Adipocyte (in vitro differentiated cells): ENCODE measurements at regions not wholly inside any gene's neighbourhood (a gene's known extent, or its start where the extent isn't known, plus 50 kb on each side); places are given as distances from the start of the nearest gene placed in this dataset.

Experiments
- DNase-seq: peaks from one replicate; pipeline ENCODE4 v3.0.0-alpha.2; 2015; ENCODE audit warnings: low read depth
- H3K27me3 ChIP-seq: replicated peaks from 2 replicates; pipeline ENCODE4 v1.7.0; 2013; ENCODE audit warnings: mild to moderate bottlenecking, low read length, moderate library complexity; ENCODE audit not compliant: control insufficient read depth, insufficient read depth
- H3K36me3 ChIP-seq: 2 replicates; pipeline ENCODE4 v1.7.0; 2013; ENCODE audit warnings: low read length, mild to moderate bottlenecking, moderate library complexity; ENCODE audit not compliant: control insufficient read depth, insufficient read depth, severe bottlenecking
- H3K4me1 ChIP-seq: 2 replicates; pipeline ENCODE4 v1.7.0; 2013; ENCODE audit warnings: mild to moderate bottlenecking, low read length, moderate library complexity; ENCODE audit not compliant: control insufficient read depth, insufficient read depth
- H3K4me3 ChIP-seq: 2 replicates; pipeline ENCODE4 v1.7.0; 2013; ENCODE audit warnings: mild to moderate bottlenecking, low read length, moderate library complexity
- H3K9ac ChIP-seq: 2 replicates; pipeline ENCODE4 v1.7.0; 2013; ENCODE audit warnings: mild to moderate bottlenecking, low read length, moderate library complexity
- H3K9me3 ChIP-seq: 2 replicates; pipeline ENCODE4 v1.7.0; 2013; ENCODE audit warnings: mild to moderate bottlenecking, low read length, moderate library complexity; ENCODE audit not compliant: control insufficient read depth

DNA sequence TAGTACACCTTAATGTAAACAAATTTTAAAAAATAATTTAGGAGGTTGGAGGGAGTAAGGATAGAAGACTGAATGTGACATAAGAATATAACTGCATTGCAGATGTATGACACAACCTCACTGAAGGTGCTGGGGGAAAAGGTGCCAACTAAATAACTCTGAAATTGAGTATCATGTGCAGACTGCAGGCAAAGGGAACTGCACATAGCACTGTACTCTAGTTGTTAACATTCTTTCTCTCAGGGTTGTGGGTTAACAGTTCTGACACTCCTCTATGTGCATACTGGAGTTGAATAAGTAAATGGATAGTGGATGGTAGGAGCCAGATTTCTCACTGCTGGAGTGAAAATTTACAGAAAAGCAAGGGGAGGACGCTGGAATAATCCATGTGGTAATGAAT is 451.9 kb upstream of the CDH4 start:
- peaks cover 4% of the 10 kb centered on the region for H3K4me1 ChIP-seq
- no peak for DNase-seq
- no peaks in the 10 kb centered on the region for H3K36me3 ChIP-seq
- H3K27me3 ChIP-seq: peaks cover 7% of the 10 kb centered on the region
- no peak overlapping the region for H3K9ac ChIP-seq
- H3K4me3 ChIP-seq: no peak overlapping the region
- H3K9me3 ChIP-seq: peaks cover 16% of the 10 kb centered on the region

DNA sequence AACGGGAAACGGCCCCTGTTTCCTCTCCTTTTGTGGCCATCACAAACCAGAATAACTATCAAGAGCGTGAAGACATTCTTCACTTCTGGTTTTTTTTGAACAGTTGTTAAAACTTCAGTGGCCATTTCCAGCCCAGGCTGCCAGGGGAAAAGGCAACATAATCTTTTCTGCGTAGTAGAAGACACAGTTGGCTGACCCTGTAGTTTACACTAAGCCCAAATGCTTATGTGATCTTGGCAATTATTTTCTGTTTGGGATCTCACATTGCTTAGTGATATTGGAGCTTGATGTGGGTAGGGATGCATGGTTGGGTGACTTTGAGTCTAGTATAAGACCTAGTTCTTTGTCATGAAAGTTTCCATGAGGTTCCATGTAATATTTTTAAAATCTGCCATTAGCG is 449.4 kb upstream of the CDH4 start:
- no peak overlapping the region for H3K9ac ChIP-seq
- no peak for DNase-seq

DNA sequence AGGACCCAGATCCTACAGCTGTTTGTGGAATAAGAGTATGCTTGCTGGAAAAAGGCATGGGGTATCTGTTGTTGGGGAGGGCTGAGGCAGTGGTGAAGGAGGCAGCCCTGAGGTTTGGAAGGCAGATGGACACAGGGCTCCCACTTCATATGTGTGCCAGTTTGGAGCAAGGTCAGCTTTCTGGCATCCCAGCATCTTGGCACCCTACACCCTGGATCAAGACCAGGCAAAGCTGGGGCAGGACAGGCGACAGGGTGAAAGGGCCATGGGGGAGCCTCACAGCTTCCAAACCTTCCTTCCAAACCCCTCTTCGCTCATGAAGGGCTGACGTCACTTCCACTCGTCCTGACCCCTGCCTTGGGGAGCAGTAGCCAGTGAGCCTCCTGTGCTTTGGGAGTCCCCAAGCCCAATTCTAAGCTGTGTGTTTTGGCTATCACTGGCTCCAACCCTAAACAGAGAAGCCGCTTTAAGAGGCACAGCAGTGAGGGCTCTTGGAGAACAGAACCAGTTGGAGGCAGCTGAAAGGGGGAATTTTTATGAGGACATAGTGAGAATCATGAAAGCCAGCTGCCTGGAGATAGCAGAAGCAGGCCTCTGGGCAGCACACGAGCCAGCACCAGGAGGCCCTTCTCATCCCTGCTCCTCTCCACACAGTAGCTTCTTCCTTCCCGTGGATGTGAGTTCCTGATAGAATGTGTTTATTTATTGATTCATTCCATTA is 448.6 kb upstream of the CDH4 start:
- H3K9ac ChIP-seq: no peak overlapping the region
- peaks cover 4% of the 10 kb centered on the region for H3K4me1 ChIP-seq
- H3K27me3 ChIP-seq: peaks cover 7% of the 10 kb centered on the region
- DNase-seq: no peak
- H3K9me3 ChIP-seq: peaks cover 16% of the 10 kb centered on the region
- no peak overlapping the region for H3K4me3 ChIP-seq
- no peaks in the 10 kb centered on the region for H3K36me3 ChIP-seq

More for the DNA sequence above, 449.4 kb upstream of the CDH4 start:
- no peak overlapping the region for H3K4me3 ChIP-seq
- peaks cover 7% of the 10 kb centered on the region for H3K27me3 ChIP-seq
- H3K4me1 ChIP-seq: peaks cover 4% of the 10 kb centered on the region
- H3K9me3 ChIP-seq: peaks cover 16% of the 10 kb centered on the region
- H3K36me3 ChIP-seq: no peaks in the 10 kb centered on the region

DNA sequence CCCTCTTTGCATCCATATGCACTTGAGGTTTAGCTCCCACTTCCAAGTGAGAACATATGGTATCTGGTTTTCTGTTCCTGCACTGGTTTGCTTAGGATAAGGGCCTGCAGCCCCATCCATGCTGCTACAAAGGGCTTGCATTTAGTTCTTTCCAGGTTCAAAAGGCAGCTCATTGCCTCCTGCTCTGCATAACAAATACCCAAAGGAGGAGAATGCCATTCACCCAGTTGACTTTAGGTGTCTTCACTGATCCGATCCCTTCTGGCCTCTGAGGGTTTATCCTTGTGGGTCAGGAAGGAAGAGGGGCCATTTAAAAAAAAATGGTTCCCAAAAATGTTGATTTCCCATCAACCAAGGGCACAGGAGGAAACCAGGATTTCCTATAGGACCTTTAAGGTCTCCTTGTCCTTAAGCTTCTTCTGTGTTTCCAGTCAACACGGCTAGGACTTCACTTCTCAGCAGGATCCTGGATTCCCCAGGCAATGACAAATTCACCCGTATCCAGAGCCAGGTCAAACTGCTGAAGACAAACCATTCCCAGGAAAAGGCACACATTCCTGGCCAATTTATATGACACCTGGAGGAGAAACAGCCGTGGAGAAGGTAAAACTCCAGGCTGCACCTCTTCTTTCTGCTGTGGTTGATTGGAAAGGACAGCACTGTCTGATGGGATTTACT is 447.7 kb upstream of the CDH4 start:
- no peak for DNase-seq
- peaks cover 9% of the 10 kb centered on the region for H3K27me3 ChIP-seq
- H3K9ac ChIP-seq: no peak overlapping the region
- H3K4me1 ChIP-seq: peaks cover 4% of the 10 kb centered on the region
- H3K4me3 ChIP-seq: no peak overlapping the region
- peaks cover 16% of the 10 kb centered on the region for H3K9me3 ChIP-seq
- H3K36me3 ChIP-seq: no peaks in the 10 kb centered on the region

DNA sequence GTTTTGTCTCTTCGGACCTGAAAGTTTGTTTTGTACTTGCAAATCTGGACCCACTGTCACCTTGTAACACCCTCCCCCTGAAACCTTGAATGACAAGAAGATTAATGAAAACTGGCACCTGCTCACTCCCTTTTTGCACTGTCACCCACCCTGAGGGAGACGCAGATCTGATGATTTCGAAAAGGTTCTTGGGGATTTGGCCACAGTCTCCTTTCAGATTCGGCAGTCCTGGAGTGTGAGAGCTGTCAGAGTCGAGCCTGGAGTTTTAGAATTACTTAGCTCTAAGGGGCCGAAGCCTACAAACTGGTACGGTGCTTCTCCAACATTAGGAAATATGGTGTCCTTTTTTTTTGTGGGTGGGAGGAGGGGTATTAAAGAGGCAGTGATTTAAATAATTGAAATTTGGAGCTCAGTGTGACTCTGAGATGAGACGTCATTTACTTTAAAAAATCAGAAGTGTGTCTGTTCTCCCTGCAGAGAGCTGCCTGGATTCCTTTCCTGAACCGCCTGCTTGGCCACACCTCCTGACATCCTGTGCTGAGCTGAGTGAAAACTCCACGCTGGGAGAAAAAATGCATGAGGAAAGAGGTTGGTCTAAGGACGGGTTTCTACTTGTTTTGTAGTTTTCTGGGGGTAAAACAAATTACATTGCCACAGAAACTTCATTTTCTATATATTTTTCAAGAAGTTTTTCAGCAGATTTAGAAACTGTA is 447.0 kb upstream of the CDH4 start:
- Histone ChIP-seq H3K9me3 (peaks cover 12% of the 10 kb centered on the region), H3K27me3 (peaks cover 9% of the 10 kb centered on the region), H3K9ac (no peak overlapping the region), H3K4me1 (peaks cover 4% of the 10 kb centered on the region), H3K4me3 (no peak overlapping the region), H3K36me3 (no peaks in the 10 kb centered on the region)
- DNase-seq: no peak

DNA sequence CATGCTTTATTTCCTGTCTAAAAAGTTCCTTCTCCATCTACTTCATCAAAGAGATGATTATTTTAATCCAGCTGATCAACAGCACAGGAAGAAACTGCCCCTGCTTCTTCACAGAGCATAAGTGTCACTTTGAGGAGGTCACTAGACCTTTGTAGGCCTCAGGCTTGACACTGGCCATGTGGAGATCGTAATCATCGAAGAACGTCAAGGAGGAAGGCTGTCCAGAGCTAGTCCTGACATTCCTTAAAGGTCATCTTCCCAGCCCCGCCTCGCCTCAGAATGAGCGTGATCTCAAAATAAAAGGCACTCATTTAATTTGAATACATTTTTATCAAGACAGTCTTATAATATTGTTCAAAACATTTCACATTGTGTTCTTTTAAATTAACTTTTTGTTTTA is 445.7 kb upstream of the CDH4 start:
- no peak for DNase-seq
- no peak overlapping the region for H3K4me3 ChIP-seq
- peaks cover 9% of the 10 kb centered on the region for H3K27me3 ChIP-seq
- peaks cover 4% of the 10 kb centered on the region for H3K4me1 ChIP-seq
- no peak overlapping the region for H3K9ac ChIP-seq
- no peaks in the 10 kb centered on the region for H3K36me3 ChIP-seq
- peaks cover 8% of the 10 kb centered on the region for H3K9me3 ChIP-seq

DNA sequence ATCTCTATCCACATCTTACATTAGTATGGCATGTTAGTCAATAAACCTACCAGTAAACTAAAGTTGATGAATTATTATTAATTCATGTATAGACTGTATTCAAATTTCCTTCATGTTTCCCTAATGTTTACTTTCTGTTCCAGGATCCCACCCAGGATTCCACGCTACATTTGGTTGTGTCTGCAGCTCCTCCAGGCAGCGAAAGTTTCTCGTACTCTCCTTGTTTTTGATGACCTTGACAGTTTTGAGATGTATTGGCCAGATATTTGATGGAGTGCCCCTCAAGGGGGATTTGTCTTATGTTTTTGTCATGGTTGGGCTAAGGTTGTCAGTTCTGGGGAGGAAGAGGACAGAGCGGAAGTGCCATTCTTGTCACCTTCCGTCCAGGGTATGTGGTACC is 445.2 kb upstream of the CDH4 start:
- Histone ChIP-seq H3K4me3 (no peak overlapping the region), H3K4me1 (peaks cover 4% of the 10 kb centered on the region), H3K9ac (no peak overlapping the region), H3K27me3 (peaks cover 9% of the 10 kb centered on the region), H3K36me3 (no peaks in the 10 kb centered on the region), H3K9me3 (peaks cover 6% of the 10 kb centered on the region)
- no peak for DNase-seq

DNA sequence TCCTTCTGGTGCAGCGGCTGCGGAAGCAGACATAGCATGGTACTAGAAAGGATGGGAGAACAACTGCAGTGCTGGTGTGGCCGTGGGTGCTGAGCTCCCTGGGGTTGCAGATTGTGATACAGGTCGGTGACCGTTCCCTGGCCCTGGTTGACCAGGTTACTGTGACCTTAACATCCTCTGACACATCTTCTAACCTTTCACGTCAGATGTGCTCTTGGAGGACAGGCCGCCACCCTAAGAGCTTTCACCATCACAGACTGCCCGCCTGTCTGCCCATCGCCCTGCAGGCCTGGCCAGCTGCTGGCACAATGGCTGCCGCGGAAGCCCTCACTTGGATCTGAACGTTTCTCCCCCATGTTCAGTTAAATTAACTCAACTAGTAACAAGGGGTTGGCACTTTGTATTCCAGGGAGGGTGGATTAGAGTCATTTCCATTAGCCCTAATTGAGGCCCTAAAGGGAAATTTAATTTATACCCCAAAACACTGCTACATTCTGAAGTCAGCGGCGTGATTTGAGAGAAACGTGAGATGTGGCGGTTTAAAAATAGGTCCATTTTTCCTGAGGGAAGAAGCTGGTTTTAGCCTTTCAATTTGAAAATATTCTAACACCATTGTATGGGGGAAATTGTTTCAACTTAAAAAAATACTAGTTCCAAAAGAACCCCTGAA is 443.9 kb upstream of the CDH4 start:
- no peak for DNase-seq
- H3K9me3 ChIP-seq: peaks cover 3% of the 10 kb centered on the region
- no peak overlapping the region for H3K9ac ChIP-seq
- no peaks in the 10 kb centered on the region for H3K36me3 ChIP-seq
- peaks cover 4% of the 10 kb centered on the region for H3K4me1 ChIP-seq
- H3K27me3 ChIP-seq: peaks cover 3% of the 10 kb centered on the region
- H3K4me3 ChIP-seq: no peak overlapping the region

DNA sequence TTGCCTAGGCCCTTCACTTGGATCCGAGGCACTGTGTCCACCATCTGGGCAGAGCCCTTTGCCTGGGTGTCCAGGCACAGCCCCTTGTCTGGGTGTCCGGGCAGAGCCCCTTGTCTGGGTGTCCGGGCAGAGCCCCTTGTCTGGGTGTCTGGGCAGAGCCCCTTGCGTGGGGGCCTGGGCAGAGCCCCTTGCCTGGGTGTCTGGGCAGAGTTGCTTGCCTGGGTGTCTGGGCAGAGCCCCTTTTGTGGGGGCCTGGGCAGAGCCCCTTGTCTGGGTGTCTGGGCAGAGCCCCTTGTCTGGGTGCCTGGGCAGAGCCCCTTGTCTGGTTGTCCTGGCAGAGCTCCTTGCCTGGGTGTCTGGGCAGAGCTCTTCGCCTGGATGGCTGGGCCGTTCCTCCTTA is 443.4 kb upstream of the CDH4 start:
- Histone ChIP-seq H3K27me3 (peaks cover 5% of the 10 kb centered on the region), H3K4me1 (peaks cover 4% of the 10 kb centered on the region), H3K9me3 (peaks cover 3% of the 10 kb centered on the region), H3K36me3 (no peaks in the 10 kb centered on the region), H3K4me3 (no peak overlapping the region), H3K9ac (no peak overlapping the region)
- DNase-seq: no peak

DNA sequence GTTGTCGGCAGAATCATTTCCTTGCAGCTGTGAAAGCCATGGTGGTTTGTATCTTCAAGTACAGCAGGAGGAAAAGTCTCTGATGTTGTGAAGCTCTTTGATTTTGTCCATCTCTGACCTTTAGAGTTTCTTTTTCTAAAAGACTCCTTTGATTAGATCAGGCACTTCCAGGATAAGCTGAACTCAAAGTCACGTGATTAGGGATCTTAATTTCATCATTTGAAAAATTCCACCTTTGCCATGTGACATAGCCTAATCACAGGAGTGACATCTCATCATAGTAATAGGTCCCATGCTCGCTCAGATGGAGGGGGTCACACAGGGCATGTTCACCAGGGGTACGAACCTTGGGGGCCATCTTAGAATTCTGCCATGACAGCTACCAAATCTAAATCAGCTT is 441.5 kb upstream of the CDH4 start:
- Histone ChIP-seq H3K4me3 (no peak overlapping the region), H3K36me3 (no peaks in the 10 kb centered on the region), H3K27me3 (peaks cover 7% of the 10 kb centered on the region), H3K9me3 (peaks cover 3% of the 10 kb centered on the region), H3K9ac (no peak overlapping the region), H3K4me1 (no peaks in the 10 kb centered on the region)
- no peak for DNase-seq

DNA sequence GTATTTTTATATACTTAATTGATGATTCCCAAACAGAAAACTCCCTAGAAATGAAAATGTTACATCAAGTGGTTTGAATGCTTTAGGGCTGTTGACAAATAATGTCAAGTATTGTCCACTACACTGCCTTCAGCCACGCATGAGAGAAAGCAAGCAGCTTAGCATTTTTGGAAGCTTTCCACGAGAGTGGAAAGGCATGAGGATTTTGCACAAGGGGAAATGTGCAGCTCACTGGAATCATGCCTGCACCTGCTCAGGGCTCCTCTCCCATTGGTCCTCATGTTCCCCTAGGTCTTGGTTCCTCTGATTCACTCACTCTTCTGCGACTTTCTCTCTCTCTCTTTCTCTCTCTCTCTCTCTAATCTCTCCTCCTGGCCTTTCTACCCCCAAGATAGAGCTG is 439.5 kb upstream of the CDH4 start:
- peaks cover 9% of the 10 kb centered on the region for H3K27me3 ChIP-seq
- H3K36me3 ChIP-seq: no peaks in the 10 kb centered on the region
- DNase-seq: no peak

More for the DNA sequence above, 439.5 kb upstream of the CDH4 start:
- Histone ChIP-seq H3K4me3 (no peak overlapping the region), H3K9me3 (peaks cover 3% of the 10 kb centered on the region), H3K9ac (no peak overlapping the region), H3K4me1 (no peaks in the 10 kb centered on the region)
